Stomach (tissue), 8 donors: ENCODE measurements at regions not wholly inside any gene's neighbourhood (a gene's known extent, or its start where the extent isn't known, plus 50 kb on each side); places are given as distances from the start of the nearest gene placed in this dataset.

Experiments
- DNase-seq, 2 donors: peaks; one replicate each; pipeline versions ENCODE4 v3.0.0 to v3.0.0-alpha.2; 2013 to 2019
- H3K27ac ChIP-seq, 5 donors: fragments of 200-600 bp in 4 of 5; sonication (generic) in 4 of 5; one replicate each; pipeline ENCODE4 v1.5.1; 2013 to 2019; ENCODE audit warnings: mild to moderate bottlenecking in 1 of 5, moderate library complexity in 1 of 5
- H3K27me3 ChIP-seq, 3 donors: fragments of 200-600 bp; sonication (generic); one replicate each; pipeline ENCODE4 v1.5.1; 2017 to 2019; ENCODE audit warnings: mixed run types in 1 of 3
- H3K36me3 ChIP-seq, 4 donors: fragments of 200-600 bp; sonication (generic); 1 replicate in 3 of 4; 2 replicates in 1 of 4; pipeline ENCODE4 v1.5.1; 2016 to 2019
- H3K4me1 ChIP-seq, 4 donors: fragments of 200-600 bp; sonication (generic); one replicate each; pipeline ENCODE4 v1.5.1; 2016 to 2019
- H3K4me3 ChIP-seq, 4 donors: fragments of 200-600 bp; sonication (generic) in 3 of 4; one replicate each; pipeline ENCODE4 v1.5.1; 2016 to 2019; ENCODE audit warnings: mild to moderate bottlenecking in 1 of 4
- H3K9me3 ChIP-seq, 4 donors: fragments of 200-600 bp; sonication (generic); one replicate each; pipeline ENCODE4 v1.5.1; 2016 to 2019
- EP300 ChIP-seq: sonication (generic); formaldehyde crosslinking; IDR thresholded peaks from one replicate; pipeline ENCODE4 v1.6.1; 2017; ENCODE audit warnings: antibody characterized with exemption
- POLR2A ChIP-seq, 4 donors: fragments of 450-650 bp; IDR thresholded peaks; one replicate each; pipeline ENCODE4 v1.6.1; 2016; ENCODE audit warnings: antibody characterized with exemption in 4 of 4, control low read depth in 2 of 4, mild to moderate bottlenecking in 1 of 4, moderate library complexity in 1 of 4
- POLR2AphosphoS5 ChIP-seq, 3 donors: sonication (generic); formaldehyde crosslinking; IDR thresholded peaks; one replicate each; pipeline ENCODE4 v1.6.1; 2016; ENCODE audit warnings: antibody characterized with exemption in 3 of 3
- WGBS, 5 donors: extraction: QIAGEN DNeasy Blood & Tissue Kit in 3 of 5; methylation state at CpG; one replicate each; pipeline versions ENCODE4 v1.1.5 to v1.1.7; 2013 to 2018; 5-methylcytosine and 5-hydroxymethylcytosine counted together
- intact Hi-C: fragments of 100-400 bp; cut with DNase I; formaldehyde crosslinking; loops from one replicate; pipeline ENCODE4 v1.15.1; 2023; ENCODE audit warnings: low total_unique reads
- TF ChIP-seq, protein P1 (sequence below), 7 experiments: fragments of 450-650 bp in 4 of 7; fragments of 200-600 bp in 3 of 7; sonication (generic) in 3 of 7; IDR thresholded peaks; one replicate each; pipeline ENCODE4 v1.5.1; 2016 to 2019; ENCODE audit warnings: antibody characterized with exemption in 7 of 7, control low read depth in 2 of 7, mild to moderate bottlenecking in 1 of 7
- donor health status: healthy with polysubstance abuse.
- donor health status: Bipolar disorder and iron deficiency.
- donor health status: healthy.

DNA sequence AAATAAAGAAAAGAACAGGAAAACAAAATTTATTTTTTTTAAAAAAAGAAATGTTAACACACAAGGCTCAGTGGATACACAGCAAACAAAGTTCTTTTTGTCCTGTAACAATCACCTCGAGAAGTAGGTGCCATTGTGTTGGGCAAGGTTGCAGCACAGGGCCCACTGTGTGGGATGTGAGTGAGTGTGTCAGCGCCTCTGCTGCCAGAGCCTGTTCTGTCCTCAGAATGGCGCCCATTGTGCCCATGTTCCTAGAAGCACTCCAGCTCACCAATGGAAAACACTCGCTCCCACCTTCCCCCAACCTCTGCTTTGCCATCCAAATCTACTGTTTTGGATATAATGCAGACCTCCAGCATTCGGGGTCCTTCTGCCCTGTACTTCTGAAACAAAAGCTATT is 84.9 kb upstream of the CLDN18 start:
- Histone ChIP-seq H3K4me3 (no peak overlapping the region), H3K36me3 (no peaks in the 10 kb centered on the region), H3K9me3 (no peaks in the 10 kb centered on the region), H3K27me3 (no peaks in the 10 kb centered on the region), H3K4me1 (no peaks in the 10 kb centered on the region), H3K27ac (no peak overlapping the region)
- no peak for DNase-seq
- TF ChIP-seq, protein P1, sequence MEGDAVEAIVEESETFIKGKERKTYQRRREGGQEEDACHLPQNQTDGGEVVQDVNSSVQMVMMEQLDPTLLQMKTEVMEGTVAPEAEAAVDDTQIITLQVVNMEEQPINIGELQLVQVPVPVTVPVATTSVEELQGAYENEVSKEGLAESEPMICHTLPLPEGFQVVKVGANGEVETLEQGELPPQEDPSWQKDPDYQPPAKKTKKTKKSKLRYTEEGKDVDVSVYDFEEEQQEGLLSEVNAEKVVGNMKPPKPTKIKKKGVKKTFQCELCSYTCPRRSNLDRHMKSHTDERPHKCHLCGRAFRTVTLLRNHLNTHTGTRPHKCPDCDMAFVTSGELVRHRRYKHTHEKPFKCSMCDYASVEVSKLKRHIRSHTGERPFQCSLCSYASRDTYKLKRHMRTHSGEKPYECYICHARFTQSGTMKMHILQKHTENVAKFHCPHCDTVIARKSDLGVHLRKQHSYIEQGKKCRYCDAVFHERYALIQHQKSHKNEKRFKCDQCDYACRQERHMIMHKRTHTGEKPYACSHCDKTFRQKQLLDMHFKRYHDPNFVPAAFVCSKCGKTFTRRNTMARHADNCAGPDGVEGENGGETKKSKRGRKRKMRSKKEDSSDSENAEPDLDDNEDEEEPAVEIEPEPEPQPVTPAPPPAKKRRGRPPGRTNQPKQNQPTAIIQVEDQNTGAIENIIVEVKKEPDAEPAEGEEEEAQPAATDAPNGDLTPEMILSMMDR (IDR thresholded peaks at IDR 0.05) = no peak
- TF ChIP-seq POLR2A (IDR thresholded peaks at IDR 0.05) (no peak), EP300 (no peak), POLR2AphosphoS5 (IDR thresholded peaks at IDR 0.05) (no peak)
- 83 to 89% (median 89%) methylated on average over 5 of the region's 5 CpGs for WGBS, 5 donors
- intact Hi-C loops = no loop called here

DNA sequence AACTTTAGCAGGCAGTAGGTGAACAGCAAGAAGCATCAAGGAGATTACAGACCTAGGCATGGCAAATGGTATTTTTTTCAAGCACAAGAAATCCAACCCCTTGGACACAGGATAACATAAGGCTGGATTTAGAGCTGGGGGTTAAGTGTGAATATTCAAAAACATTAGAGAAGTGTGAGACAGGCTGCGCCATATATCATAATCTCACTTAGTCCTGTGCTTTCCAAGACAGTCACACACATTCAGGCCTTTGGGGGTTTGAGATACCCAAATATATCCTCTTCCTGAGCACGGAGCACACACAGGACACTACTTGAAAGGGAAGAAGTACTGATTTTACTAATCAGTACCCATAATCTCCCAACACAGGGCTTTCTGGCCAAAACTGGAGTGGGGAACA is 83.0 kb upstream of the CLDN18 start:
- Histone ChIP-seq H3K27ac (no peak overlapping the region), H3K9me3 (no peaks in the 10 kb centered on the region), H3K4me3 (no peak overlapping the region), H3K36me3 (no peaks in the 10 kb centered on the region), H3K4me1 (no peaks in the 10 kb centered on the region), H3K27me3 (no peaks in the 10 kb centered on the region)
- TF ChIP-seq EP300 (no peak), POLR2AphosphoS5 (IDR thresholded peaks at IDR 0.05) (no peak), POLR2A (IDR thresholded peaks at IDR 0.05) (no peak)
- TF ChIP-seq, protein P1 (IDR thresholded peaks at IDR 0.05) = no peak
- intact Hi-C loops = no loop called here
- DNase-seq = no peak
- WGBS, 5 donors = 70 to 94% (median 90%) methylated on average over 2 of the region's 2 CpGs

DNA sequence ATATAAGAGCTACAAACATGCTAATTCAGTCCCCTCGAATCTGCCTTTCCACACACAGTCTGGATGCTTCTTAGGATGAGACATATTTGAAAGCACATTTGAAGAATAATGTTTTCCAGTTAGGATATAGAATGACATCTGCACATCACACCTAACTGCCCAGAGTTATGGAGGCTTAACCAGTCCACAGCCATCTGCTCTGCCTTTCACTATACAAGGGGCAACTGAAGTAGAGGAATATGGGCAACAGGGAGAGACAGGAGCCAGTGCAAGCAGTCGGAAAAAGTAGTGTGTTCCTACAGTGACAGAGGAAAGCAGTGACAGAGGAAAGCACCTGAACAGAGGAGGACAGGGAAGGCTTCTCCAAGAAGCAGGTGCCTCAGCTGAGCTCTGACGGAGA is 79.0 kb upstream of the CLDN18 start:
- intact Hi-C loops = no loop called here
- no peak overlapping the region for H3K4me3 ChIP-seq
- no peaks in the 10 kb centered on the region for H3K27me3 ChIP-seq
- H3K36me3 ChIP-seq = no peaks in the 10 kb centered on the region
- WGBS, 5 donors = 52 to 76% (median 72%) methylated on average over 3 of the region's 3 CpGs
- H3K27ac ChIP-seq = no peak overlapping the region
- no peaks in the 10 kb centered on the region for H3K4me1 ChIP-seq
- TF ChIP-seq POLR2AphosphoS5 (IDR thresholded peaks at IDR 0.05) (no peak), POLR2A (IDR thresholded peaks at IDR 0.05) (no peak), EP300 (no peak)
- TF ChIP-seq, protein P1 (IDR thresholded peaks at IDR 0.05) = no peak
- no peak for DNase-seq
- no peaks in the 10 kb centered on the region for H3K9me3 ChIP-seq

DNA sequence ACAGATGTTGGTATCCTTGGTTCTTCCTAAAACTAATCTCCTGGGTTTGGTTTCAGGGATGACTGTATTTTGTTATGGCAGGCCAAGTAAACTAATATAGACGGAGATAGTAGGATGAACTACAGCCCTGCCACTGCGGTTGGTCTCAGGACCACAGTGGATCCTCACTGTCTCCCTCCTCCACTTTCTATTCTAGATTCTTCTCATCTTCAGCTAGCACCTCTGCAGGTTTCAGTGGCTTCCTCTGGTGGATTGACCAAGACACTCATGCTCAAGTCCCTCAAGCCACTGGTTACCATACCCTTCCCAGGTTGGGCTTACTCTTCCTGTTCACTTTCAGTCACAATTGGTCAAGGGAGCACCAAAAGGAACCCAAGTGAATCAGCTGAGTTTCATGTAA is 71.1 kb upstream of the CLDN18 start:
- H3K36me3 ChIP-seq = no peaks in the 10 kb centered on the region
- intact Hi-C loops = no loop called here
- H3K27me3 ChIP-seq = no peaks in the 10 kb centered on the region
- DNase-seq = no peak
- H3K9me3 ChIP-seq = no peaks in the 10 kb centered on the region
- WGBS, 5 donors = 83 to 97% (median 96%) methylated on average over 2 of the region's 2 CpGs
- no peak overlapping the region for H3K27ac ChIP-seq
- no peaks in the 10 kb centered on the region for H3K4me1 ChIP-seq
- TF ChIP-seq EP300 (no peak), POLR2A (IDR thresholded peaks at IDR 0.05) (no peak), POLR2AphosphoS5 (IDR thresholded peaks at IDR 0.05) (no peak)
- TF ChIP-seq, protein P1 (IDR thresholded peaks at IDR 0.05) = no peak
- H3K4me3 ChIP-seq = no peak overlapping the region
